Stimulated activated CD8-positive, alpha-beta memory T cell treated with anti-CD3 and anti-CD28 coated beads, Interleukin-12 subunit alpha, Interleukin-12 subunit beta, amount 100 ng/mL, for 1 hour (primary cell): ENCODE measurements at regions not wholly inside any gene's neighbourhood (a gene's known extent, or its start where the extent isn't known, plus 50 kb on each side); places are given as distances from the start of the nearest gene placed in this dataset.
"Not testable (repeated sequence)": the region's sequence is repeated elsewhere in the genome, so short reads cannot be mapped to it uniquely, and the experiment has no call there.

Experiments used
- DNase-seq: peaks from one replicate; pipeline ENCODE4 v3.0.0-alpha.2; 2020; ENCODE audit warnings: low read depth

DNA sequence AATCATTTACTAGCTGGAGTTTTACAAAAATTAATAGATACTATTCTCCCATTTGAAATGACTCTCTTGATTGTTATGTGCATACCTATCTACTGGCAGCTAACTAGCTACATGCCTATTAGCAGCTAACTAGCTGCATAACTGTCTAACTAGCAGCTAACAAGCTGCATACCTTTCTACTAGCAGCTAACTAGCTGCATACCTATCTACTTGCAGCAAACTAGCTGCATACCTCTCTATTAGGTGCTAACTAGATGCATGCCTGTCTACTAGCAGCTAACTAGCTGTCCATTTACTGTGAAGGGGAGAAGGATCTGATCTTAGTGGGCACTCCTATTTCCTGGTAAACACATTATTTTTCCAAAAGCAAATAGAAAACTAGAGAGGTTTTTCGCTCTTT is 439.4 kb upstream of the PFKP start:
- no peak for DNase-seq

DNA sequence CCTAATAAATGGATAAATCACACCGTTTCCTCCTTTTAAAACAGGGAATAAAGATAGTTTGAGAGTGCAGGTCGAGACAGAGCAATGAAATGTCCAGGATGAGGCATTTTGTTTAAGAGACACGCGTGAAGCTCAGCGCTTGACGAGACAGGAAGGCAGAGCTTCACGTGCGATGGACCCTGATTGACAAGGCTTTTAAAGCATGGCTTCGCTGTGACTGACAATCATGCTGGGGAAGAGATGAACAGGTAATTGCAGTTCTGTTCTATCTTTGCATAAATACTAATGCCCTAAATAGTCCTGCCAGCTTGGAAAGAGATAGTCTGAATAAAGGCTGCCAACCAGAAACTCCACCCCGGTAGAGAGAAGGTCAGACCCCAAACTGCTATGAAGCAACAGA is 442.3 kb upstream of the PFKP start:
- no peak for DNase-seq

DNA sequence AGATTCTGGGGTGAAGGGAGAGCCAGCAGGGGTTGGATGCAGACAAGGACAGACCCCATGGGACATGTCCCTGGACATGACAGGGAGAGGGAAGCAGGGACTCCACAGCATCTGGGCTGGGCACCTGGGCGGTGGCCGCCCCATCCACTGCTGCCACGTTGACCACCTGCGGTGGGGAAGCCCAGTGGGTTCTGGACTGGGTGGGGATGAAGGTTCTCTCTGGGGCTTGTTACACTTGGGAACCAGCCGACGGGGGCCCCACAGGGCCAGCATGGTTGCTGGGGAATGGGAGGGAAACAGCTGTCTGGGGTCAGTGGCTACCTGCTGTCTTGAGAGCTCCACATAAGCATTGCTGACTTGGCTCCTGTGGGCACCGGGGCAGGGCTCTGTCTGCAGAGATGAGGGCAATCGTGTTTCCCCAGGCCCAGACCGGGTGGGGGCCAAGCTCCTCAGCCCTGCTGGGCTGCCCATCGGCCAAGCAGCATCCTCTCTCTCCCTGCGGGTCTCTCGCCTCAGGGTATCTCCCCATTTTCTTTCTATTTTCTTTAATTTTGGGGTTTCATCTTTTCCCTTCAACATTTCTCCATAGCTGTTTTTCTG is 443.6 kb upstream of the PFKP start:
- DNase-seq: no peak

DNA sequence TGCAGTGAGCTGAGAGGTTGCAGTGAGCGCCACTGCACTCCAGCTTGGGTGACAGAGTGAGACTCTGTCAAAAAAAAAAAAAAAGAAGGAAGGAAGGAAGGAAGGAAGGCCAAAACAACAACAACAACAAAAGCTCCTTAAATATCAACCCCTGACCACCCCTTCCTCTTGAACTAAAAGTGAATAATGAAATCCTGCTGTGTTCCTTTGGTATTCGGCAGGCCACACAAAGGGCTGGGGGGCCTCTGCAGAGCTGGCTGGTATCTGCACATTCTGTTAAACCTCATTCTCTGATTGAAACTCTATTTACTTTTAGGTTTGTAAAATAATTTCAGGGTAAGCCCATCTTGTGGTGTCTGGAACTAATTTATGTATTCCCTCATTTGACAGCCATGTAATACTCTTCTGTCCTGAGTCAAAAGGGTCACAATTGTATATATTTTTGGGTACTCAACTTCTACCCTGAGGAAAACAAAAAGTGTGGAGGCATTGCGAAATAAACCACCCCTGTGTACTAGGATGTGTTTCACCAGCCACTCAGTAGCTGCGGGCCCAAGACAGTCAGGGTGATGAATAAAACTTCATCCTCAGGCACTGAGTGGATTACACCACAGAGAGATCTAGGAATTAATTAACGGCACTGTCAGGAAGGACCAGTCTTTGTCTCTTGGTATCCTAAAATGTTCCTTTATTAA is 446.4 kb upstream of the PFKP start:
- DNase-seq: no peak

DNA sequence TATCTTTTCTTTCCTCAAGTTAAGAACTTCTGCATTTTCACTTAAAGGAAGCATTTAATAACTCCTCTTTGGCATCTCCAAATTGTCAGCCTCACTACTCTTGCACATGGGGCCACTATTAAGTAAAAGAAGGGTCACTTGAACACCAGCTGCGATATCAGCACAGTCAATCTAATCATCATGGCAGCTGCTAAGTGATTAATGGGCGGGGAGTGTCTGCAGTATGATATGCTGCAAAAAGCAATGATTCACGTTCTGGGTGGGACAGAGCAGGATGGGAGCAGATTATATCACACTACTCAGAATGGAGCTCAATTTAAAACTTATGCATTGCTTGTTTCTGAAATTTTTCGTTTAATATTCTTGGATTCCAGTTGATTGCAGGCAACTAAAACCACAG is 447.4 kb upstream of the PFKP start:
- no peak for DNase-seq

DNA sequence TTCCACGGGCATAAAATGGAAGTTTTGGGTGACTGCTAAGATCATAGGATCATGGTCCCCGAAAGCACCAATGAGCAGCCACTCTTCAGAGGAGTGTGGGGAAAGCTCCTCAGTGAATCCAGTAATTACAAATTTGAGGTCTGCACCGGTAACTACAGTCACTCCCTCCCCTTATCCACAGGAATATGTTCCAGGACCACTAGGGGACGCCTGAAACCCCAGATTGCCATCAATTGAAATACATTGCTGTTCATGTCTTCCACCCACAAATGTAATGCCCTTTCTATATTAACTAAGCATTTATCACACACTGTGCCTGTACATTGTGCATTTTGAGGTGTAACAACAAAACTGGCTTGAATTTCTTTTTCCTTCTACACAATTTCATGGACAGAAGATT is 447.9 kb upstream of the PFKP start:
- DNase-seq: no peak

DNA sequence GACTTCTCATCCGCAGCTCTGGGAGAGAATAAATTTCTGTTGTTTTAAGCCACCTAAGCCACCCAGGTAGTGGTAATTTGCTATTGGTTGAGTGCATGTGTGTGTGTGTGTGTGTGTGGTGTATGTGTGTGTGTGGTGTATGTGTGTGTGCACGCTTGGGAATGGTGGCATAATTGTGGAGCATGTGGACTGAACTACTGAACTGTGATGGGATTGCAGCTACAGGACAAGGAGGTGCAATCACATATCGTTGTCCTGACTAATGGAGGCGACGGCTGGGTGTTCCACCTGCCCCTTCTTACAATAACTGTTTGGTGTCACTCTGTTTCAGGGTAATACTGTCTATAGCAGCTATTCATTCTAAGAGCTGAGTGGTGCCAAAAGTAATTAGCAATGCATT is 448.7 kb upstream of the PFKP start:
- no peak for DNase-seq

DNA sequence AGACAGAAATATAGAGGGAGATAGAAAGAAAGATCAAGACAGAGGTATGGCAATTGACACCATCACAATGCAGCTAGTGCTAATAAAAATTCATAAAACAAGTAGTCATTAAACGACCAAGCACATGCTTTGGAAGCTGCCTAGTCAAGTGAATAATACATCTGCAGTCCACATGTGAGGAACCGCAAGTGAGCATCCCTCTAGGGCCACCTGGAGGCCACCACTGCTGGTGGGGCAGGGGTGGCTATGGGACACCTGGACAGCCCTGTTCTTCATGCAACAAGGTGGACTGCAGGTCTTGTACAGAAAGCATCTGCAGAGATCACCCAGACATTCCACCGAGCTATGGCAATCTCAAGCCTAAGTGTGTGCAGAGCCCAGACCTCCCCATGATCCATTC is 451.1 kb upstream of the PFKP start:
- no peak for DNase-seq

DNA sequence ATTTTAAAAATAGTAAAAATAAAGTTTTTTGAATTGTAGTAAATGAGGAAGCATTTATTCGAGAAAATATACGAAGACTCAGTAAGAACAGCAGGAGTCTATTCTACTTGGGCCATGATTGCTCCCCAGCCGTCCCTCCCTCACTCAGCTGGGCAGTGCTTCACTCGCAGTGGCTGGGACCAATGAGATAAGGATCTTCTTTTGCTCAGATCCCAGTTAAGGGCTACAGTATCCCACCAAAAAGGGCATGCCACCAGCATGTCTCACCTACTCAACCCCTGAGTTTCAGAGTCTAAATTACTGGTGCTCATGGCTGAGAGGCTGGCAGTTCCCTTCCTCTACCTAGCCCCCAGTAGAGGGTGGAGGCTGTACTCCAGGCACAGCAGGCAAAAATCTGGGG is 455.7 kb upstream of the PFKP start:
- DNase-seq: no peak

DNA sequence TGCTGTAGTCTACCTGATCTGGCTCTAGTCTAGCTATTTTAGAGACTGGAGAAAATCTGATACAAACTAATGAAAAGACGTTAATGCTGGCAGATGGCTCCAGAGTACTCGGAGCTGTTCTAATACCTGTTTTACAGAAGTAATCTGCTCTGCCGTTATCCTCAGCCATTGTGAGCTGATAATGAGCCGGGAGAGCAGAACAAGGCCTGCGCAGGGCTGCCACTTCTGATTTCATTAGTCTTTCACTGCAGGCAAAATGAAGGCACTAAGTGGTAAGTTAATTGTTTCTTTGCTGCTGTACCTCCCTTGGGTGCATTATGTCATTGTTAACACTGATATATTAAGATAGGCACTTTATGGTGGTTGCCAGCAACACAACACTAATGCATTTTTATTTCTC is 456.4 kb upstream of the PFKP start:
- DNase-seq: no peak

DNA sequence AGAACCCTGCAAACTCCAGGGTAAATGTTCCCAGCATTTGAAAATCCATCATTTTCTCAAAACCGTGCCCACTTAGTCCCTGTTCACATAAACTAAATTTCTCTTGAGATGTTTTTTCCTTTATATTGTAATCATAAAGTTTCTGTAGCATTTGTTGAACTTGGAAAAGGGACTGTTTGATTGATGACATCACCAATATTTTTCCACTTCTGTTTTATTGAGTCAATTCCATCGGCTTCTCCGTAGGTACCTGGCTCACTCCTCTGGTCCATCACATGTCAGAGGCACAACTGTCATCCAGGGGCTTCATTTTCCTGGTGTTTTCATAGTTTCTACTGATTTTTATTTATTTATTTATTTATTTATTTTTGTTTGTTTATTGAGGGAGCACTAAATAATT is 462.5 kb upstream of the PFKP start:
- no peak for DNase-seq

DNA sequence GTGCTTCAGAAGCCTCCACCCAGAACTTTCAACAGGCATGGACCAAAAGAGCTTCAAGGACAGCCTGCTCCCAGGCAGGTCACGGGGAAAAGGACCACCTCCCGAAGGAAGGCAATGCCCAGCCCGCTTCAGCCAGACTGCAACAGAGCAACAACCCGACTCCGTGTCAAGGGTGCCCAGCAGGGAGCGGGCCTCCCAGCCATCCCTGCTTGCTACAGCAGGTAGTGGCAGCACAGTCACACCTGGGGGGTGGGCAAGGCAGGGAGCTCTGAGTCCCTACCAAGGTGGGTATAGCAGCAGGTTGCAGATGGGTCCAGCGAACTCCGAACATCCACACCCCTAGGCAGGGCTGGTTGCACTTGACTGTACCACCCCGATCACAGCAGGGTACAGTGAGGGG is 467.8 kb upstream of the PFKP start:
- DNase-seq: no peak

DNA sequence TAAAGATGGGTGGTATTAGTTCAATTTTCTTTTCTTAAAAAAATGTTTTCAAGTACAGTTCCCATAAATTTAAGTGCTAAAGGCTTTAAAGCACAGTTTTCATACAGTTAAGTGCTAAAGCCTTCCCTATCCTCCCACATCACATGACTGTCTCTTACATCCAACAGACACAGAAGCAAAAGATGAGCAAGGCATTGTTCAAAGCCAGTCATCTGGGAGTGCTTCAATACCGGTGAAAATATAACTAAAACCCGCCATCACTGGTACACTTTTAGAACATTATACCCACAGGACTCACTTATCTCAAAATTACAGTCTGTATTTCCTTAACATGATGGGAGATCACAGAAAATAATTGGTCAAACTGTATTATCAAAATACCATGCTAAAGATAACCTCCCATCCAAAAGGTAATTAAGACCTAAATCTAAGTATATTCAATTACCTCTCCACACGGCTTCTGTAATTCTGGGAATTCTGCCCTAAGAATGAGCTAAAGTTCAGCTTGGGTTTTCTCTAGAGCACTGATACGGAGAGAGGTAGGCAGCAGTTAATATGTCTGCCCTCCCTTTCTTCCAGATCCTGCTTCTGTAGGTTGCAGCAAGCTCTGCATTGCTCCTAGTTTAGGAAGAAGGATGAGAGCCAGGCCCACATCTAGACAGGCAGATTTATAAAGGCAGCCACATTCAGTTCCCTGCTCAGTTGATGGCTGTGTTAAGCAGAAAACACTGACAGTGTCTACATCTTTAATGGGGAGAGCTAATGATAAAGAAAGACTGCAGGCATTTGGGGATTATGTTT is 474.8 kb upstream of the PFKP start:
- no peak for DNase-seq

DNA sequence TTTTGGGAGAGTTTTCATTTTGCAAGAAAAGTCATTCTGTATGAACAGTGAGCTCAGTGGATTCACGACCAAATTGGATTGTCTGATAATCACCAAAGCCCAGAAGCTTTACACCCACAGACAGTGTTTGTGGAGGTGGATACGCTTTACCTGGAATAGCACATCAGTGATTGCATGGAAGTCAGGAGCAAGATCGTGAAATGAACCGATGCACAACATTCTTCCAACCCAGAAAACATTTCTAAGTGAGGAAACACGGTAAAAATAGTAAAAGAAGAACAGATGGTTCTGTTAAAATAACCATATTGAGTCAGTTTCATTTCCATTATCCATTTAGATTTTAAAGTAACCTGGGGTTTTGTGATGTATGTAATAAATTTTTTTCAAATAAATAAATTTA is 478.2 kb upstream of the PFKP start:
- no peak for DNase-seq

DNA sequence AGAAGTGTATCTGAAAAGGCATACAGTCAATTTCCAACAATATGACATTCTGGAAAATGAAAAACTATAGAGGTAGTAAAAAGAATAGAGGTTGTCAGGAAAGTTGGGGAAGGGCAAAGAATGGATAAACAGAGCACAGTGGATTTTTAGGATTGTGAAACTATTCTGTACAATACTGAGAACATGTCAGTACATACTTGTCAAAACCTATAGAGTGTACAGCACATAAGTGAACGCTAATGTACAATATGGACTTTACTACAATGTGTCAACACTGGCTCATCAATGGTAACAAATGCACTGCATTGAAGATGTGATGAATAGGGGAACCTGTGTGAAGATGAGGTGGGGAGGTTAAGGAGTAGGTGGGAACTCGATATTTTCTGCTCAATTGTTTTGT is 483.0 kb upstream of the PFKP start:
- DNase-seq: no peak

DNA sequence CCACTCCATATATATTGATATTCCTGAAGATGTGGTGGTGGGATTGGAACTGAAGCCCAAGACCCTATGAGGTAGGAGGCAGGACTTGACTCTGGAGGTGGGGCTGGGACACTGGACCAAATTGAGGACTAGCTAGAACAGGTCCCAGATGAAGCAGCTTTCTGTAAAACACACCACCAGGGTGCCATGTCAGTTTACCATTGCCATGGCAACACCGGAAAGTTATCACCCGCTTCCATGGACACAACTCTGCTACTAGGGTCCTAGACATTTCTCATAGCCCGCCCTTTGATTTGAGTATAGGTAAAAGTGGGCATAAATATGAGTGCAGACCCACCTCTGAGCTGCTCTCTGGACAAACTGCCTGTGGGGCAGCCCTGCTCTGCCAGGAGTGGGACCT is 490.5 kb upstream of the PFKP start:
- no peak for DNase-seq

DNA sequence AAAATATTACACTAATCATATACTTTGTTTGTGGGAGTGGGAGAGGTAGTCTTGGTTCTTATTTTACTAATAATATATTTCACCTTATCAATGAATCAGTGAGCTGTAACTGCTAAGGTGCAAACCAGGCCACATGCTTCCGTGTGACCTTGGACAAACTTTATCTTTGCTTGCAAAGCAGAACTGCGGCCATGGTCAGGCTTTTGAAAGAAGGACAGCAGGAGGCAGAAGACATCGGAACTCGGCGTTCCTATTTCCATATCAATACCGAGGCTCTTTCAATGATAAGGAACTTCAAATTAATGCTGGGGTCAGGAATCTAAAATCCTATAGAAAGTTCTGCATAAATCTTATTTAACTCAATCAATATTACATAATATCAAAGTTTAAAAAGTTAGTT is 491.9 kb upstream of the PFKP start:
- DNase-seq: no peak

DNA sequence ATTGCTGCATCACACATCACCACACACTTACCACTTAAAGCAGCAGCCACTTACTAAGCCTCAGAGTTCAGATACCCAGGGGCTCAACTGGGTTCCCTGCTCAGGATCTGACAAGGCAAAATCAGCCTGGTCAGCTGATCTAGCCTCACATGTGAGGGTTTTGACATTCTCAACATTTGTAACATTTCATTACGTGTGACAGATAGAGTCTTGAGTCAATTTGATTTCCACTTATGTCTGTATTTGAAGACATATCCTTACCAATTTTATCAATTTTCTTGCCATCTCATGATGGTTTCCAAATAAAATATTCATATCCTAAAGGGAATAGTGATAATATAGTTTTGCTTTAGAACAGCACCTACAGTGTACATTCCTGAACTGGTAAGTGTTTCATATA is 494.7 kb upstream of the PFKP start:
- DNase-seq: no peak

DNA sequence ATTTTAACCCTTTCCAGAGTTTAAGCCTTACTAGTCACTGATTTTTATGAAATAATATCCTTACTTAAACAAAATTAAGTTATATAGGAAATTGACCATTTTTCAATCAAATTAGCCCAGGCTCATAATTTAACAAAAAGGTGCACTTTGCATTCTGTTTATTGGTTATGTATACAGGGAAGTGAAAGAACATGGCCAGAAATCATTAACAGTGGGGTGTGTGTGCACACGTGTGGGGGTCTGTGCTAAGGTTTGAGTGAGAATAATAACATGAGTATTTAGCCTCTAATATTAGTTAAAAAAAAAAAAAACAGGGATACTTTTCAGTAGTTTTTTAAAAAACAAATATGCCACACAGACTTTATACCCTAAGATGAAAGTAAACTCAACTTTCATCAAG is 510.5 kb upstream of the PFKP start:
- no peak for DNase-seq

DNA sequence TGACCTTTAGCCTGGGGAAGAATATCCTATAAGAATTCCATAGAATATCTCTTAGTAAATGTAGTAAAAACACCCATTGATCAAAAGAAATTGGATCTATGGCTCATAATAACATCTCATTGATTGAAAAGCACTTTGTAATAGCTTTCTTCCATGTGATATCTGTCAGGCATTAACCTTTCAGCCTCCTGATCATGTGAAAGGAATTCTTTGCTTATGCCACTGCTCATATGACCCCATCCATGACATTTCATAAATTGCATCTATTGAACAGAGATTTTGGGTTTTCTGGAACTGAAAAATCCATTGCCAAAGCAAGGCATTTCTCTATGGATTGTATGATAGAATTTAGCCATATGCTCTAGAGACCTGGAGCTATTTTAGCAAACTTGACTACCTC is 519.3 kb upstream of the PFKP start:
- no peak for DNase-seq

DNA sequence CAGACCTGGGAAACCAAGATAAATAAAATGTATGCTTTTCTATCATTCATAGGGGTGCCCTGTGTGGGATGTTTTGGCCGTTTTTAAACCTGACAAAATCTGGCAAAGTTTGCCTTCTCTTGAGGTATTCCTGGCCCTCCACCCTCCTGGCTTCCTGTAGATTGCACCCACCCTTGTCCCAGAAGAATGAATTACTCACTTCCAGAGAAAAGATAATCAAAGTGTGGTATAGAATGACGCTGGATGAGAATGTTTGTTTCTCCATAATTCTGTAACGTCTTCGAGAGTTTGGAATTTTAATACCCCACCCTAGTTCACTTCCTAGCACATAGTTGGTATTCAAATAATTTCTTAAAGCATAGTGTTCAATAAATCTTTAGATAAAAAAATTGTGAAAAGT is 519.7 kb upstream of the PFKP start:
- no peak for DNase-seq

DNA sequence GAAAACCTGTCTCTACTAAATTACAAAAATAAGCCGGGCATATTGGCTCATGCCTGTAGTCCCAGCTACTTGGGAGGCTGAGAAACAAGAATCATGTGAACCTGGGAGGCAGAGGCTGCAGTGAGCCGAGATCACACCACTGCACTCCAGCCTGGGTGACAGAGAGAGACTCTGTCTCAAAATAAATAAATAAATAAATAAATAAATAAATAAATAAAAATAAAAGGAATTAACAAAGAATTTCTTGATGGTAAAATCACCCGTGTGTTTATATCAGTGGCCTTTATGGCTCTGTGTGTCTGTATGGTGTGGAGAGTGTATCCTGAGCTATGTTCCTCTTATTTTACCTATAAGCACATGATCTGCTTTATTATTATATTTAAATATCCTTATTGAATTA is 520.5 kb upstream of the PFKP start:
- not testable (repeated sequence) for DNase-seq

DNA sequence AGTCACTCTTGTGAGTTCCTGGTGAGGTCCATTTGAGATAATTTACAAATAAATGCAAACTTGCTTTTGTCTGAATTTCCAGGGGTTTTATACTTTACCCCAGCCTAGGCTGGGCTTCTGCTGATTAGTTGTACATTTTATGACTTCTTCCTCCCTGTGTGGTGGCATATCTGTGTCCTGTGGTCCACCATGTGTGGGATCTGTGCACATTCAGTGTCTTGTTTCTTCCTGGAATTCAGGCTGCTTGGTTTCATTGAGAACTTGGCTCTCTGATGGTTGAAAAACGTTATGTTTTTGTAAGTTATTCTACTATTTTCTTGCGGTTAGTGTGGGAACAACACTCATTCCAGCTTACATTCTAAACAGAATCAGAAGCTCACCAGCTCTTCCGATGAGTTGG is 523.4 kb upstream of the PFKP start:
- DNase-seq: no peak
